T follicular helper cell (primary cell): ENCODE measurements at regions not wholly inside any gene's neighbourhood (a gene's known extent, or its start where the extent isn't known, plus 50 kb on each side); places are given as distances from the start of the nearest gene placed in this dataset.
"Not testable (repeated sequence)": the region's sequence is repeated elsewhere in the genome, so short reads cannot be mapped to it uniquely, and the experiment has no call there.

Source experiments
- DNase-seq: peaks from one replicate; pipeline ENCODE4 v3.0.0-alpha.2; 2020; ENCODE audit warnings: low read depth

- DNase-seq = no peak
Measured at GRCh38 chr15:99455789-99456160, 110.0 kb upstream of the MEF2A start.

- no peak for DNase-seq
Measured at GRCh38 chr15:99464137-99464536, 101.6 kb upstream of the MEF2A start.

- DNase-seq = no peak
Measured at GRCh38 chr15:99466701-99467337, 99.0 kb upstream of the MEF2A start.

- no peak for DNase-seq
Measured at GRCh38 chr15:99467338-99467720, 98.5 kb upstream of the MEF2A start.

GRCh38 chr15:99467853-99468464 is 97.8 kb upstream of the MEF2A start:
- DNase-seq = no peak

GRCh38 chr15:99470204-99470603 is 95.6 kb upstream of the MEF2A start:
- not testable (repeated sequence) for DNase-seq

- DNase-seq = no peak
Measured at GRCh38 chr15:99472416-99473145, 93.2 kb upstream of the MEF2A start.

- DNase-seq = no peak
Measured at GRCh38 chr15:99473981-99474906, 91.5 kb upstream of the MEF2A start.

- no peak for DNase-seq
Measured at GRCh38 chr15:99474909-99475753, 90.7 kb upstream of the MEF2A start.

- DNase-seq = no peak
Measured at GRCh38 chr15:99475754-99476412, 89.9 kb upstream of the MEF2A start.

GRCh38 chr15:99476413-99477222 is 89.2 kb upstream of the MEF2A start:
- no peak for DNase-seq

- no peak for DNase-seq
Measured at GRCh38 chr15:99477791-99478471, 87.9 kb upstream of the MEF2A start.

- no peak for DNase-seq
Measured at GRCh38 chr15:99478977-99479376, 86.8 kb upstream of the MEF2A start.

GRCh38 chr15:99480016-99480810 is 85.6 kb upstream of the MEF2A start:
- no peak for DNase-seq

GRCh38 chr15:99481113-99481950 is 84.5 kb upstream of the MEF2A start:
- no peak for DNase-seq

- no peak for DNase-seq
Measured at GRCh38 chr15:99481951-99482230, 83.9 kb upstream of the MEF2A start.

GRCh38 chr15:99482993-99483392 is 82.8 kb upstream of the MEF2A start:
- DNase-seq = no peak
